ENCODE measurements at regions not wholly inside any gene's neighbourhood (a gene's known extent, or its start where the extent isn't known, plus 50 kb on each side); places are given as distances from the start of the nearest gene placed in this dataset.

- TF ChIP-seq CTCF (IDR thresholded peaks at IDR 0.05; ENCODE audit: insufficient read depth, low read depth, low read length, missing control alignments) = no peak
- H3K4me3 ChIP-seq (ENCODE audit: low read depth, low read length) = no peak overlapping the region
- no peak for DNase-seq (ENCODE audit: low read depth)
Observed at GRCh38 chr20:1831096-1831495, 64.1 kb upstream of the SIRPA start.

DNA sequence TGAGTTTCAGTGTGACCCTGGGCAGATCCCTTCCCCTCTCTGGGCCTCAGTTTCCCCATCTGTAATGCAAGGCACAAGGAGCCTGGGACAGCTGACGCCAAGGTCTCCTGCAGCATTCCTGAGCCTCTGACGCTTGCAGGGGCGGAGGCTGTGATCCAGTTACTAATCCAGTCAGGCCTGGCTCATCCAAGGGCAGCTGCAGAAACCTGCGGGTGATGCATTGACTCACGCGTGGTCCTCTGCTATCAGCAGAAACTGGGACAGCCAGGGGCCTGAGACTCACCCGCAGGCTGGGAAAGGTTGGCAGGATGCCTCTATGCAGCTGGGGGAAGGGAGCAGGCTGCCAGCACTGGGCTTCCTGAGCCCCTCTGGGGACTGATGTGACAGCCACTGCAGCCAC lies 65.0 kb upstream of the SIRPA start:
- no peak overlapping the region for H3K4me3 ChIP-seq (ENCODE audit: low read depth, low read length)
- no peak for TF ChIP-seq CTCF (IDR thresholded peaks at IDR 0.05; ENCODE audit: insufficient read depth, low read depth, low read length, missing control alignments)

DNA sequence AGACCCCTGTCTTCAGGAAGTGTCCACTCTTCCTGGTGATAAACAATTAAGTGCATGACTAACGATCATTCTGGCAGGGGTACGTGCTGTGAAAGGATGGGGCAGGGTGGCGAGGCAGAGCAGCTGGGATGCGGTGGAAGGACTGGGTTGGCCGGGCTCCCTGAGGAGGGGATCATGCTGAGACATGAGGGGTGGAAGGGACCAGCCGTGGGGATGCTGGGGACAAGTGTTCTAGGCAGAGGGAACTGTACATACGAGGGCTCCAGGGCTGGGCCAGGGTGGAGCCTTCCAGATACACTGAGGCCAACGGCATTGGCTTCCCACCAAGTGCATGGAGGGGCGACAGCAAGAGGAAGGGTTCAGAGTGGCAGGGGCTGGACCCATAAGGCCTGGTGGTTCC lies 65.7 kb upstream of the SIRPA start:
- no peak for TF ChIP-seq CTCF (IDR thresholded peaks at IDR 0.05; ENCODE audit: insufficient read depth, low read depth, low read length, missing control alignments)
- DNase-seq (ENCODE audit: low read depth) = no peak
- no peak overlapping the region for H3K4me3 ChIP-seq (ENCODE audit: low read depth, low read length)

More for the DNA sequence above, 65.0 kb upstream of the SIRPA start:
- DNase-seq (ENCODE audit: low read depth) = no peak

GRCh38 chr20:1828786-1829131 lies 66.4 kb upstream of the SIRPA start:
- no peak overlapping the region for H3K4me3 ChIP-seq (ENCODE audit: low read depth, low read length)
- no peak for TF ChIP-seq CTCF (IDR thresholded peaks at IDR 0.05; ENCODE audit: insufficient read depth, low read depth, low read length, missing control alignments)
- DNase-seq (ENCODE audit: low read depth) = no peak

- DNase-seq (ENCODE audit: low read depth) = no peak
- TF ChIP-seq CTCF (IDR thresholded peaks at IDR 0.05; ENCODE audit: insufficient read depth, low read depth, low read length, missing control alignments) = no peak
- no peak overlapping the region for H3K4me3 ChIP-seq (ENCODE audit: low read depth, low read length)
Observed at GRCh38 chr20:1827974-1828785, 67.0 kb upstream of the SIRPA start.

DNA sequence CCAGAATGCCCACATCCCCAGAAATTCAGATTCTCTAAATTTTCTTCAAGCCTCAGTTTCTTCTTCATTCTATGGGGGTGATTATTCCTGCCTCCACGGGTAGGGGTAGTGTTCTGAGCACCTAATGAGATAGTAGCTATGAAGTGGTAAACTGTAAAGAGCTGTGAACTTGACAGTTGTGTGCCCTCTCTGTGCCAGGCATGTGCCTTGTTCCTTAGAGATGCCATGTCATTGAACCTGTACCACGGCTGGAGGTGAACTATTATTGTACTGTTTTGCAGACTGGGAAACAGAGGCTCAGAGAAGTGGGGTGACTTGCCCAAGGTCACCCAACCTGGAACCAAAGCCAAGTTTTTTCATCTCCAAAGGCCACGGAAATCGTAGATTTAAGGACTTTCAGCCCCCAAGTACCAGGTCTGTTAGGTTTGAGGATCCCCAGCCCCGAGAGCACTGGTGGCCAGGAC lies 67.7 kb upstream of the SIRPA start:
- no peak overlapping the region for H3K4me3 ChIP-seq (ENCODE audit: low read depth, low read length)
- no peak for DNase-seq (ENCODE audit: low read depth)
- TF ChIP-seq CTCF (IDR thresholded peaks at IDR 0.05; ENCODE audit: insufficient read depth, low read depth, low read length, missing control alignments) = no peak

DNA sequence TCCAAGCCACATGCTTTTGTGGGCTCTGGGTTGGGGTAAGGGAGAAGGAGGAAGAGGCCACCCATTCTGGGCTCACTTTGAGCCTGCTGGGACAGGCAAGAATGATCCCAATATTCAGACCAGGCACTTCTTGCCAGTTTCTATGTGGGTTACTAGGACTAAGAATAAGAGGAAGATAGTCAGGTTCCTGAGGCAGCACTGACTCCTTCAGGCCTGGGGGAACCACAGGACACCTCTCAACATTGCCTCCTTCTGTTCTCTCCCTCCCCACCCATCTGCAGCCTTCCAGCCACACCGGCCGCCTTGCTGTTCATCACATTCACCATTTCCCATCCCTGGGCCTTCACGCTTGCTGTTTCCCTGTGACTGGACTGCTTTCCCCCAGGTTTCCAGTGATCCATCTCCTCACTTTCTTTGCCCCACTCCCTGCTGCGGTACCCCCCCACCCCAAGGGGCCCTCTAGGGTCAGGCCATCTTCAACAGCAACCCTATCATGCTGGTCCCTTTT lies 69.2 kb upstream of the SIRPA start:
- DNase-seq (ENCODE audit: low read depth) = no peak
- no peak overlapping the region for H3K4me3 ChIP-seq (ENCODE audit: low read depth, low read length)
- TF ChIP-seq CTCF (IDR thresholded peaks at IDR 0.05; ENCODE audit: insufficient read depth, low read depth, low read length, missing control alignments) = no peak
